NT2/D1 (cell line): ENCODE measurements at regions not wholly inside any gene's neighbourhood (a gene's known extent, or its start where the extent isn't known, plus 50 kb on each side); places are given as distances from the start of the nearest gene placed in this dataset.
"Not testable (repeated sequence)": the region's sequence is repeated elsewhere in the genome, so short reads cannot be mapped to it uniquely, and the experiment has no call there.

Experiments
- YY1 ChIP-seq: IDR thresholded peaks from 2 replicates; pipeline ENCODE4 v1.6.1; 2011; ENCODE audit not compliant: insufficient read length, insufficient read depth
- ZNF274 ChIP-seq: IDR thresholded peaks from 2 replicates; pipeline ENCODE4 v1.6.1; 2011; ENCODE audit warnings: mild to moderate bottlenecking, low read depth, low read length

GRCh38 chr4:87921626-87922479 lies 53.7 kb upstream of the SPP1 start:
- TF ChIP-seq YY1, ZNF274: not testable (repeated sequence)
